ENCODE measurements at regions not wholly inside any gene's neighbourhood (a gene's known extent, or its start where the extent isn't known, plus 50 kb on each side); places are given as distances from the start of the nearest gene placed in this dataset.
"Not testable (repeated sequence)": the region's sequence is repeated elsewhere in the genome, so short reads cannot be mapped to it uniquely, and the experiment has no call there.

- DNase-seq: no peak
Observed at GRCh38 chr7:28900311-28900710, 57.8 kb downstream of the TRIL start.

- DNase-seq: no peak
Observed at GRCh38 chr7:28893888-28894287, 64.2 kb downstream of the TRIL start.

GRCh38 chr7:28891876-28892234, 66.3 kb downstream of the TRIL start:
- not testable (repeated sequence) for DNase-seq

- DNase-seq: peak; percentile 37
Observed at GRCh38 chr7:28891192-28891875, 66.8 kb downstream of the TRIL start.

GRCh38 chr7:28890137-28890536, 68.0 kb downstream of the TRIL start:
- DNase-seq: no peak

GRCh38 chr7:28889290-28889689, 68.8 kb downstream of the TRIL start:
- no peak for DNase-seq

- DNase-seq: no peak
Observed at GRCh38 chr7:28885771-28886170, 72.4 kb downstream of the TRIL start.

GRCh38 chr7:28882869-28883470, 75.2 kb downstream of the TRIL start:
- no peak for DNase-seq

- DNase-seq: no peak
Observed at GRCh38 chr7:28879105-28879504, 79.0 kb downstream of the TRIL start.

- DNase-seq: no peak
Observed at GRCh38 chr7:28878481-28878880, 79.6 kb downstream of the TRIL start.
